ENCODE measurements at regions not wholly inside any gene's neighbourhood (a gene's known extent, or its start where the extent isn't known, plus 50 kb on each side); places are given as distances from the start of the nearest gene placed in this dataset.

- no peak for DNase-seq
These were observed 102.8 kb downstream of the MAF start for GRCh38 chr16:79497606-79498350.

GRCh38 chr16:79493911-79494310 lies 106.6 kb downstream of the MAF start:
- DNase-seq: no peak

- no peak for DNase-seq
These were observed 108.5 kb downstream of the MAF start for GRCh38 chr16:79492036-79492435.

- DNase-seq: no peak
These were observed 115.5 kb downstream of the MAF start for GRCh38 chr16:79485020-79485419.

DNA sequence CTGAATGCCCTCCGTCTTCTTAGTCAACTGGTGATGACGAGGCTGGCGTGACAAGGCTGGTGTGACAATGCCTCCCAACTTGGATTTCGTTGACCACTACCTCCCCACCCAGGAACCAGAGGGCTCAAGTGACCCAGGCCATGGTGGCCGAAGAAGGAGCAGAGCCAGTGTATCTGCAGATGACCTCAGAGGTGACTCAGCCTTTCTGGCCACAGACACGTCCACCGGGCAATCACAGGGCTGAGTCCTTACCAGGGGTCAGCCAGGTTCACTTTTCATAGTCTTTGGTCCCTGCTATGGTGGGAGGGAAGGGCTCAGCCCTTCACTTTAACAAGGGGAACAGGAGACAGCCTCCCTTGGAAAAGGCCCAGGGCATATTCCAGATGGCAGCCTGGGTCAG lies 116.3 kb downstream of the MAF start:
- DNase-seq: no peak

DNA sequence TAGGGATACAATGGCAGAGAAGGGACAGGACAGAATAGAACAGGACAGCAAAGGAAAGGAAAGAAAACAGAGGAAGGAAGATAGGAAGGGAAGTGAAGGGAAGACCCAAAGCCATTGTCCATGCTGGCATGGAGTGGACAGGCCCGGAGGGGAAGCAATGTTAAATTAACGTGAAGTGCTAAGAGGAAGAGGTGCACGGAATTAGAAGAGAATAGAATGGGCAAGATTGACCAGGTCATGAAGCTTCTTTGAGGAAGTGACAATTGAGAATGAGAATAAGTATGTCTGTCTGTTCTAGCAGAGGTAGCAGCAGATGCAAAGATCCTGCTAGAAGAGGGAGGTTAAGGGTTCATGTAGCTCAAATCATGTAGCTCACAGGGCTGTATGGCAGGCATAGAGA lies 117.2 kb downstream of the MAF start:
- DNase-seq: no peak

DNA sequence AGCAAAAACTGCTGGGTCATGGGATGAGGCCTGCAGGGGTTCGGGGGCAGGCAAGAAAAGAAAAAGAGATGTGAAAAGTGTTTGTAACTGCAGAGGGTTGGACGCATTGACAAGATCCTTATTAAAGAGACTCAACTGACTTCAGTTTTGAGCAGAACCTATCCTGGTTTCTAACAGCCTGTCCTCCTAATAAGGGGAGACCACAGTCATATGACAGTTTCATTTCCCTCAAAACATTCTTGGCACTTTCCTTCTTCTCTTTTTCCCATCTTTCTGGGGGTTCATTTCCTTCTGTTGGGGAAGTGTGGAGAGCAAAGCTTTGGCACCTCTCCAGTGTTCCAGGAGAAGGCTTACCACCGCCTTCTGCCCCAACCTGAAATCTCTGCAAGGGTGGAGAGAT lies 118.5 kb downstream of the MAF start:
- no peak for DNase-seq

GRCh38 chr16:79480929-79481328 lies 119.6 kb downstream of the MAF start:
- DNase-seq: no peak

DNA sequence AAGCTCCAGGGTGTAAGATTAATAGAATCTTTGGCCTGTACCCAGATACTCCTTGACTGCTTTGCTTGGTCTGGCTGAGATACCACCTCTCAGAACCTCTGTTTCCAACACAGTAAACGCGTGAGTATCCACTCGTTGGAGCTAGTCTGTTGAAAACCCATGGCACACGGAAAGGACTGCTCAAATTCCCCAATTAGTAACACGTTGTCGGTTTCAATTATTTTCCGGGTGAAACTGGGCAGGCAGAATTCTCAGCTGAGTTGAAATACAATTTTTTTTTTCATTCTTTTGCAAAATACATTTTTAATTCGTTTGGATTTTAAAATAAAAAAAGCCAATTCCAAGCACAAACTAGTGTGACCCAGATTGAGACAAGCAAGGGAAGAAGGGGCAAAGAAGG lies 120.5 kb downstream of the MAF start:
- DNase-seq: no peak

DNA sequence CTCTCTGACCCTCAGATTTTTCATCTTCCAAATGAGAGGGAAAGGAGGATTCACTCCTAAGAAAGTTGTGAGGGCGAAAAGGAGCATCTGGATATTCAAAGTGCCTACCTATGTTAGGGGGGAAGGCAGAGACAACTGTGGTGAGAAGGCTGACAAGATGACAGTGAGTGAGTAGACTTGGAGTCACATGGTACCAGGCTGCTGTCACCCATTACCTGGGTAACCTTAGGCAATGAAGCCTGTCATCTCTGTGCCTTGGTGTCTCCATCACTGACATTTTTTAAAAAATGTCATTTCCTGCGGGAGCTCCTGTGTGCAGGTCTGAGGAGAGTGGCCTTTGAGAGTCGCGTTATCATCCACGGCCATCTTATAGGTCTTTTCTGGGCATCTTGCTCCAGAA lies 124.0 kb downstream of the MAF start:
- no peak for DNase-seq

DNA sequence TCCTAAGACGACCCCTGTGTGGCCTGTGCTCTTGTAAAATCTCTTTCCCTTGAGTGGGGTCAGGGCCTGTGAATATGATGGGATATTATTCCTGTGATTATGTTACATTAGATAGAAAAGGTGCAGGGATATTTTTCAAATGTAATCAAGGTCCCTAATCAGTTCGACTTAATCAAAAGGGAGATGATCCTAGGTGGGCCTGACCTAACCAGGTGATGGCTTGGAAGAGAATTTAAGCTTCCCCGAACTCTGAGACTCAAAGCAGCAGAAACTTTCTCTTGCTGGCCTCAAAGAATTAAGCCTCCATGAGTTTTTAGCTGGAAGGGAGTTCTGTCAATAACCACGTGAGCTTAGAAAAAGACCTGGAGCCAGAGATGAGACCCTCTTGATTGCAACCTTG lies 124.7 kb downstream of the MAF start:
- DNase-seq: no peak

- DNase-seq: no peak
These were observed 127.1 kb downstream of the MAF start for GRCh38 chr16:79473456-79473855.

GRCh38 chr16:79472426-79472825 lies 128.1 kb downstream of the MAF start:
- DNase-seq: no peak

- no peak for DNase-seq
These were observed 130.5 kb downstream of the MAF start for GRCh38 chr16:79469999-79470398.

- DNase-seq: no peak
These were observed 131.9 kb downstream of the MAF start for GRCh38 chr16:79468631-79469030.

- peak; percentile 34 for DNase-seq
These were observed 132.4 kb downstream of the MAF start for GRCh38 chr16:79468121-79468552.

DNA sequence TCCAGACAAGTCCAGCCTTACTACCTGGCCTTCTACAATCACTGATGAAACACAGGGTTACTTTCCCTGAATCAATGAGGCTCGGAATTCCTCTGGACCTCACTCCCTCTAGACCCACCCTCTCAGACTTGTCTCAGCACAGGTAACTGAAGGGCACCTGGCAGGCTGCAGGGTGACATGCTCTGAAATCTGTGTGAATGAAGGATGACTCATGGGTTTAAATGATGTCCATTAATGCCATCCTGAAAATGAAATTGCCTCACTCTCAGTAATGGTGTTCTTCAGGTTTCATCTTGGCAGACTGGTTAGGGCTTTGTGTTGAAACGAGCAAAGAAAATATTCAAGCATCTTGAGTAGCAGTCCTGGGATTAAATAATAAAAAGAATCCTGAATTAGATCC lies 134.4 kb downstream of the MAF start:
- DNase-seq: no peak

GRCh38 chr16:79463841-79464240 lies 136.7 kb downstream of the MAF start:
- no peak for DNase-seq

GRCh38 chr16:79456036-79456435 lies 144.5 kb downstream of the MAF start:
- no peak for DNase-seq

GRCh38 chr16:79452671-79453070 lies 147.9 kb downstream of the MAF start:
- DNase-seq: no peak

DNA sequence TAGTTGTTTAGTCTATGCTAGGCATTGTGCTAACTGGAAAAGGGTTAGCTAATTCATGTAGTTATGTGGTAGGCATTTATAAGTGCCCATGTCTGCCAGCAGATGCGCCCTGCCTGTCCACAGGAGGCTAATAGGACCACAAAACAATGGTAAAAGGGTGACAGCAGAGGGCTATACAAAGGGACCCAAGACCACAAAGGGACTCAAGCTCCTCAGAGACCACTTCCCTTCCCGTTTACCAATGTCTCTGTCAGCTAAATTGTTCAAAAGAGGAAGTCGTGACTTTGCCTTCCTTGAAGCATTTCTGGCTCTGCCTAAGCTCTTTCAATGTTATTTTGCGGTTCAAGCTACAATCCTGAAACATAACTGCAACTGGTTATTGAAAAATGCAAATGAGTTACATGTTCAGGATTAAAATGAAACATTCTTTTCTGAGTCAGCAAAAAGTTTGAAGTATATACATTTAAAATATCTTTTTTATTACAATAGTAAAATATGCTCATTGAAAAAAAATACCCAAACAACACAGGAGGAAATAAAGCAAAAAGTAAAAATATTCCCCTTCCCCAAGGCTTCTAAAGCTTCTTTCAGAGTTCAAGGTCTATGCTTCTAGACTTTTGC lies 149.2 kb downstream of the MAF start:
- DNase-seq: no peak

- no peak for DNase-seq
These were observed 150.6 kb downstream of the MAF start for GRCh38 chr16:79449900-79450299.

DNA sequence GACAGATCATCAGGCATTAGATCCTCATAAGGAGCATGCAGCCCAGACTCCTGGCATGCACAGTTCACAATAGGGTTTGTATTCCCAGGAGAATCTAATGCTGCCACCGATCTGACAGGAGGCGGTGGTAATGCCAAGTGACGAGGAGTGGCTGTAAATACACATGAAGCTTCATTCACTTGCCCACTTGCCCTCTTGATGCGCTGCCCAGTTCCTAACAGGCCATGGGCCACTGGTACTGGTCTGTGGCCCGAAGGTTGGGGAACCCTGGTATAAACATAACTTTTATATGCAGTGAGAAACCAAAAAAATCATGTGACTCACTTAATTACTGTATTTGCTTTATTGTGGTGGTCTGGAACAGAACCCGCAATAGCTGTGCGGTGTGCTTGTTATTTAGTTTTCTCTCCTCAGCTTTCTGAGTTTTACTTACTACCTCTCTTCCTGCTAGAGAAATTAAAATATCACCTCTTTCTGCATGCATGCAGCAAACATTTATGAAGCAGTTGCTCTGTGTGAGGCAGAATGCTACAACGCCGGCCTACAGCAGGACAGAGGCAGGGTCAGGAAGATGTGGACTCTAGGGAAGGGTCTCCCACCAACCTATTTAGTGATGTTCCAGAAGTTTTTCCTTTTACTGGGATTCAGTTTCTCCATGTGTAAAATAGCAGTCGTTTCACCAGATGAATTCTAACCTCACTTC lies 151.3 kb downstream of the MAF start:
- DNase-seq: no peak

DNA sequence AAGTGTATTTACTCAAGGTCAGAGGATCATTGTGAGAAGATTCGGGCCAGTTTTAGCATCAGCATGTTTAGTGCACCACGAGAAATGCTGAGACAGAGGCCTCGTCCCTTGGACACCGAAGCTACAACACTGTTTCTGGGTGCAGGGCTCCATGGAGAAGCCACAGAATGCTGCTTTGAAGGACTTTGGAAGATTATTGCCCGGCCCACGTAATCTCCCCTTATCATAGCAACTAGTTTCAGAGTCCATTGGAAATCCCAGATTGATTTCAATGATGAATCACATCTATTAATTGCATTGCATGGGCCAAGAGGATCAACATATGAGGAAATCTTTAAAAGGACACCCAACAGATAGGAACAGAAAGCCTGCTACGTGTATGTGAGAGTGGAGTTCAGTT lies 156.0 kb downstream of the MAF start:
- no peak for DNase-seq

Data from femur (tissue), 1 donor.